Liver (tissue), 7 donors: ENCODE measurements at regions not wholly inside any gene's neighbourhood (a gene's known extent, or its start where the extent isn't known, plus 50 kb on each side); places are given as distances from the start of the nearest gene placed in this dataset.

Source experiments
- DNase-seq: peaks from one replicate; pipeline ENCODE4 v3.0.0-alpha.2; 2017; ENCODE audit warnings: low spot score
- H3K27ac ChIP-seq, 2 donors: one replicate each; pipeline ENCODE4 v1.7.0; 2013; ENCODE audit warnings: inconsistent platforms in 2 of 2, low read length in 2 of 2, control low read depth in 1 of 2, low read depth in 1 of 2, mild to moderate bottlenecking in 1 of 2
- H3K27me3 ChIP-seq, 4 donors: one replicate each; pipeline versions ENCODE4 v1.6.1 to v1.7.0; 2013; ENCODE audit warnings: low read length in 3 of 4, inconsistent platforms in 1 of 4, mild to moderate bottlenecking in 1 of 4, moderate library complexity in 1 of 4; ENCODE audit not compliant: control insufficient read depth in 4 of 4, insufficient read depth in 4 of 4
- H3K36me3 ChIP-seq, 4 donors: one replicate each; pipeline versions ENCODE4 v1.6.1 to v1.7.0; 2013; ENCODE audit warnings: low read length in 3 of 4, mild to moderate bottlenecking in 3 of 4, low read depth in 1 of 4, moderate library complexity in 1 of 4; ENCODE audit not compliant: control insufficient read depth in 4 of 4, insufficient read depth in 3 of 4
- H3K4me1 ChIP-seq, 4 donors: one replicate each; pipeline versions ENCODE4 v1.6.1 to v1.7.0; 2013; ENCODE audit warnings: low read length in 3 of 4, mild to moderate bottlenecking in 3 of 4, moderate library complexity in 1 of 4; ENCODE audit not compliant: control insufficient read depth in 4 of 4, insufficient read depth in 4 of 4
- H3K4me3 ChIP-seq, 3 donors: one replicate each; pipeline versions ENCODE4 v1.6.1 to v1.7.0; 2013; ENCODE audit warnings: low read length in 3 of 3, control low read depth in 1 of 3, low read depth in 1 of 3, mild to moderate bottlenecking in 1 of 3
- H3K9ac ChIP-seq, 2 donors: one replicate each; pipeline ENCODE4 v1.7.0; 2013; ENCODE audit warnings: low read length in 2 of 2, mild to moderate bottlenecking in 2 of 2, moderate library complexity in 2 of 2, control low read depth in 1 of 2, low read depth in 1 of 2
- H3K9me3 ChIP-seq, 4 donors: one replicate each; pipeline versions ENCODE4 v1.6.1 to v1.7.0; 2013; ENCODE audit warnings: low read length in 3 of 4; ENCODE audit not compliant: control insufficient read depth in 4 of 4
- EGR1 ChIP-seq, 2 donors: IDR thresholded peaks; 2 replicates each; pipeline ENCODE4 v1.6.1; 2016 to 2018; ENCODE audit warnings: antibody characterized with exemption in 2 of 2, low read depth in 2 of 2
- GABPA ChIP-seq, 2 donors: IDR thresholded peaks in 1 of 2; conservative IDR thresholded peaks in 1 of 2; 2 replicates each; pipeline ENCODE4 v1.6.1; 2016; ENCODE audit warnings: antibody characterized with exemption in 2 of 2, mild to moderate bottlenecking in 1 of 2, moderate library complexity in 1 of 2
- HNF4A ChIP-seq, 2 donors: conservative IDR thresholded peaks; 2 replicates each; pipeline ENCODE4 v1.6.1; 2016; ENCODE audit warnings: antibody characterized with exemption in 2 of 2, mild to moderate bottlenecking in 2 of 2
- RAD21 ChIP-seq, 2 donors: IDR thresholded peaks; 2 replicates each; pipeline ENCODE4 v1.6.1; 2016; ENCODE audit warnings: antibody characterized with exemption in 2 of 2, mild to moderate bottlenecking in 2 of 2
- REST ChIP-seq: IDR thresholded peaks from 2 replicates; pipeline ENCODE4 v1.6.1; 2016; ENCODE audit warnings: antibody characterized with exemption, mild to moderate bottlenecking
- RXRA ChIP-seq, 2 donors: IDR thresholded peaks; 2 replicates each; pipeline ENCODE4 v1.6.1; 2017 to 2018; ENCODE audit warnings: antibody characterized with exemption in 2 of 2, mild to moderate bottlenecking in 1 of 2
- SP1 ChIP-seq: IDR thresholded peaks from 2 replicates; pipeline ENCODE4 v1.6.1; 2018; ENCODE audit warnings: antibody characterized with exemption, mild to moderate bottlenecking
- TAF1 ChIP-seq: conservative IDR thresholded peaks from 2 replicates; pipeline ENCODE4 v1.6.1; 2016; ENCODE audit warnings: antibody characterized with exemption, mild to moderate bottlenecking
- YY1 ChIP-seq: IDR thresholded peaks from 2 replicates; pipeline ENCODE4 v1.6.1; 2016; ENCODE audit warnings: antibody characterized with exemption, mild to moderate bottlenecking
- ZBTB33 ChIP-seq: IDR thresholded peaks from 2 replicates; pipeline ENCODE4 v1.6.1; 2016; ENCODE audit warnings: antibody characterized with exemption
- WGBS: extraction: QIAGEN DNeasy Blood & Tissue Kit; methylation state at CpG from one replicate; pipeline ENCODE4 v1.1.7; 2013; 5-methylcytosine and 5-hydroxymethylcytosine counted together
- donor health status: healthy.
- donor health status: healthy.
- donor health status: healthy.
- donor health status: healthy.

GRCh38 chr3:107943786-107944523, 146.9 kb downstream of the CD47 start:
- H3K9ac ChIP-seq, result no peak overlapping the region
- 89% methylated on average over 5 of the region's 5 CpGs for WGBS
- DNase-seq, result no peak
- H3K9me3 ChIP-seq, result no peaks in the 10 kb centered on the region
- no peaks in the 10 kb centered on the region for H3K27me3 ChIP-seq
- H3K27ac ChIP-seq, result no peak overlapping the region
- no peaks in the 10 kb centered on the region for H3K4me1 ChIP-seq
- H3K4me3 ChIP-seq, result no peak overlapping the region
- no peaks in the 10 kb centered on the region for H3K36me3 ChIP-seq
- TF ChIP-seq SP1, result no peak
- TF ChIP-seq GABPA (IDR thresholded peaks at IDR 0.05 in 1 of 2, conservative IDR thresholded peaks at IDR 0.05 in 1 of 2), result no peak
- TF ChIP-seq ZBTB33, result no peak
- no peak for TF ChIP-seq TAF1
- TF ChIP-seq YY1, result no peak
- no peak for TF ChIP-seq REST
- no peak for TF ChIP-seq EGR1 (IDR thresholded peaks at IDR 0.05; ENCODE audit: low read depth in 2 of 2)

- H3K27me3 ChIP-seq, result no peaks in the 10 kb centered on the region
- 75% methylated on average over 5 of the region's 5 CpGs for WGBS
- H3K9ac ChIP-seq, result no peak overlapping the region
- no peaks in the 10 kb centered on the region for H3K4me1 ChIP-seq
- no peak for TF ChIP-seq RAD21 (IDR thresholded peaks at IDR 0.05)
- DNase-seq, result no peak
- no peak overlapping the region for H3K4me3 ChIP-seq
- no peak overlapping the region for H3K27ac ChIP-seq
- H3K9me3 ChIP-seq, result no peaks in the 10 kb centered on the region
- H3K36me3 ChIP-seq, result no peaks in the 10 kb centered on the region
Observed at GRCh38 chr3:107942951-107943749, 147.7 kb downstream of the CD47 start.

- TF ChIP-seq YY1 (no peak), RXRA (IDR thresholded peaks at IDR 0.05) (no peak), SP1 (no peak), HNF4A (conservative IDR thresholded peaks at IDR 0.05) (no peak), TAF1 (no peak)
- 69% methylated on average over 6 of the region's 6 CpGs for WGBS
- no peak overlapping the region for H3K4me3 ChIP-seq
- no peaks in the 10 kb centered on the region for H3K4me1 ChIP-seq
- no peaks in the 10 kb centered on the region for H3K36me3 ChIP-seq
- DNase-seq, result no peak
- no peaks in the 10 kb centered on the region for H3K27me3 ChIP-seq
- no peaks in the 10 kb centered on the region for H3K9me3 ChIP-seq
- no peak overlapping the region for H3K27ac ChIP-seq
- no peak overlapping the region for H3K9ac ChIP-seq
Observed at GRCh38 chr3:107942244-107942643, 148.6 kb downstream of the CD47 start.
